Transverse colon (tissue), 4 donors: ENCODE measurements at regions not wholly inside any gene's neighbourhood (a gene's known extent, or its start where the extent isn't known, plus 50 kb on each side); places are given as distances from the start of the nearest gene placed in this dataset.

Source experiments
- DNase-seq: peaks from one replicate; pipeline ENCODE4 v3.0.0-alpha.2; 2019
- H3K27ac ChIP-seq, 4 donors: fragments of 200-600 bp; sonication (generic); 2 replicates each; pipeline ENCODE4 v1.5.1; 2016 to 2018; ENCODE audit warnings: inconsistent platforms in 4 of 4
- H3K27me3 ChIP-seq: fragments of 200-600 bp; sonication (generic); 2 replicates; pipeline ENCODE4 v1.5.1; 2017; ENCODE audit warnings: inconsistent platforms
- H3K36me3 ChIP-seq, 4 donors: fragments of 200-600 bp; sonication (generic); 2 replicates each; pipeline ENCODE4 v1.5.1; 2017 to 2019; ENCODE audit warnings: inconsistent platforms in 4 of 4
- H3K4me1 ChIP-seq, 4 donors: fragments of 200-600 bp; sonication (generic); 2 replicates each; pipeline ENCODE4 v1.5.1; 2017 to 2020; ENCODE audit warnings: inconsistent platforms in 4 of 4
- H3K4me3 ChIP-seq, 4 donors: fragments of 200-600 bp; sonication (generic); 1 replicate in 1 of 4; 2 replicates in 3 of 4; pipeline versions ENCODE4 v1.5.1 to v1.6.1; 2017 to 2019; ENCODE audit warnings: inconsistent platforms in 4 of 4
- H3K9me3 ChIP-seq, 2 donors: fragments of 200-600 bp; sonication (generic); 2 replicates each; pipeline ENCODE4 v1.5.1; 2017 to 2019; ENCODE audit warnings: inconsistent platforms in 2 of 2
- EP300 ChIP-seq: sonication (generic); formaldehyde crosslinking; IDR thresholded peaks from one replicate; pipeline ENCODE4 v1.6.1; 2017; ENCODE audit warnings: antibody characterized with exemption, low read depth
- POLR2A ChIP-seq: fragments of 450-650 bp; IDR thresholded peaks from one replicate; pipeline ENCODE4 v1.6.1; 2016; ENCODE audit warnings: antibody characterized with exemption, mild to moderate bottlenecking, moderate library complexity
- POLR2AphosphoS5 ChIP-seq, 3 donors: sonication (generic); formaldehyde crosslinking; IDR thresholded peaks; one replicate each; pipeline ENCODE4 v1.6.1; 2016; ENCODE audit warnings: antibody characterized with exemption in 3 of 3
- WGBS, 2 donors: methylation state at CpG; one replicate each; pipeline ENCODE4 v1.1.5; 2018; ENCODE audit warnings: low coverage in 1 of 2; 5-methylcytosine and 5-hydroxymethylcytosine counted together
- in situ Hi-C, 4 donors: fragments of 200-750 bp; cut with MboI; loops; one replicate each; pipeline versions ENCODE4 v1.15.0 to v1.15.1; 2017; ENCODE audit warnings: low sequenced_read_pairs in 3 of 4, low pct_ligation_motif_present in 1 of 4, low pct_unique_long_range_greater_than_20kb in 1 of 4
- intact Hi-C: fragments of 100-400 bp; cut with DNase I; formaldehyde crosslinking; loops from one replicate; pipeline ENCODE4 v1.15.1; 2023; ENCODE audit warnings: low total_unique reads
- TF ChIP-seq, protein P1 (sequence below), 5 experiments: fragments of 200-600 bp in 3 of 5; fragments of 450-650 bp in 2 of 5; sonication (generic) in 3 of 5; IDR thresholded peaks; 1 replicate in 2 of 5; 2 replicates in 3 of 5; pipeline ENCODE4 v1.5.1; 2016 to 2017; ENCODE audit warnings: antibody characterized with exemption in 5 of 5, inconsistent platforms in 3 of 5, mild to moderate bottlenecking in 2 of 5, moderate library complexity in 1 of 5

DNA sequence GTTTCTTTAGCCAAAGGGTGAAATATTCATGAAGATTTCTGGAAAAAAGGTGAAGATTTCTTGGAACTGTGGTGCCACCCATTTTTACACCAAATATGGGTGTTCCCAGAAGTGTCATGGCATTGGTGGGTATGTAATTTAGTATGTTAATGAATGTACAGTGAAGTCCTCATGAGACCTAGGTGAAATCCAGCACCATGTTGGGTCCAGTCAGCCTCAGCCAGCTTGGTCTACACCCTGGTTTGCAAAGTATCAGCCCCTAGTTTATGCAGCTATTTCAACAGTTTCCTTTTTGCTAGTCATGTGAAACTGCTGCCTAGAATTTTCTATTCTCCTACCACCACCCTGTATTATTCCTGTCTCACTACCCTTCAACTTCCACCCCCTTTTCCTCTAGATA lies 63.1 kb upstream of the CXADR start:
- H3K27me3 ChIP-seq, result no peaks in the 10 kb centered on the region
- peaks cover 0 to 15% (median 3%) of the 10 kb centered on the region in 4 donors for H3K4me1 ChIP-seq
- H3K9me3 ChIP-seq, result no peaks in the 10 kb centered on the region
- in situ Hi-C loops (no loop called here), intact Hi-C loops (no loop called here)
- H3K27ac ChIP-seq, result no peak overlapping the region
- H3K36me3 ChIP-seq, result no peaks in the 10 kb centered on the region
- H3K4me3 ChIP-seq, result no peak overlapping the region
- TF ChIP-seq, protein P1, sequence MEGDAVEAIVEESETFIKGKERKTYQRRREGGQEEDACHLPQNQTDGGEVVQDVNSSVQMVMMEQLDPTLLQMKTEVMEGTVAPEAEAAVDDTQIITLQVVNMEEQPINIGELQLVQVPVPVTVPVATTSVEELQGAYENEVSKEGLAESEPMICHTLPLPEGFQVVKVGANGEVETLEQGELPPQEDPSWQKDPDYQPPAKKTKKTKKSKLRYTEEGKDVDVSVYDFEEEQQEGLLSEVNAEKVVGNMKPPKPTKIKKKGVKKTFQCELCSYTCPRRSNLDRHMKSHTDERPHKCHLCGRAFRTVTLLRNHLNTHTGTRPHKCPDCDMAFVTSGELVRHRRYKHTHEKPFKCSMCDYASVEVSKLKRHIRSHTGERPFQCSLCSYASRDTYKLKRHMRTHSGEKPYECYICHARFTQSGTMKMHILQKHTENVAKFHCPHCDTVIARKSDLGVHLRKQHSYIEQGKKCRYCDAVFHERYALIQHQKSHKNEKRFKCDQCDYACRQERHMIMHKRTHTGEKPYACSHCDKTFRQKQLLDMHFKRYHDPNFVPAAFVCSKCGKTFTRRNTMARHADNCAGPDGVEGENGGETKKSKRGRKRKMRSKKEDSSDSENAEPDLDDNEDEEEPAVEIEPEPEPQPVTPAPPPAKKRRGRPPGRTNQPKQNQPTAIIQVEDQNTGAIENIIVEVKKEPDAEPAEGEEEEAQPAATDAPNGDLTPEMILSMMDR (IDR thresholded peaks at IDR 0.05), result no peak
- TF ChIP-seq POLR2AphosphoS5 (IDR thresholded peaks at IDR 0.05) (no peak), EP300 (no peak), POLR2A (no peak)
- DNase-seq, result no peak

DNA sequence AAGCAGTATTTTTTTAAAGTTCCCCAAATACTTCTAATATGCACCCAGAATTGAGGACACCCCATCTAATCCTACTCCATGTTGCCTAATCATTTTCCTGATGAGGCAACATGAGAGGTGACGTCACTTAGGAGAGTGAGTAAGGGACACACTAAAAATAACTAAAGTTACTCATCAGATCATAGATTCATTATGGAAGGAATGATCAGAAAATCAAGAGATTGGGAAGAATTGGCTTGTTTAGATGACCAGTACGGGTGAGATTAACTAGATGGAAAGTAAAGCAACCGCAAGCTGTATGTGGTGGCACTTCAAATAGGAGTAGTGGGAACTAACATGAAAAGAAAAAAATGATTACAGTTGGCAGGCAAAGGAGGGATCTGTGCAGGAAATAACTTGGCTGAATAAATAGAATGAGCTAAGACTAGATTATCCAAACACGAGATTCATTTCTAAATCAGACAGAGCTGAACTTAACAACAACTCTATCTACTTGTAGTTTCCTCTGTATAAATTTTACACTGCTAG lies 61.4 kb upstream of the CXADR start:
- H3K4me3 ChIP-seq, result no peak overlapping the region
- peaks cover 0 to 18% (median 4%) of the 10 kb centered on the region in 4 donors for H3K4me1 ChIP-seq
- no peak for TF ChIP-seq POLR2AphosphoS5 (IDR thresholded peaks at IDR 0.05)
- TF ChIP-seq POLR2A, result no peak
- no peak for TF ChIP-seq EP300
- TF ChIP-seq, protein P1 (IDR thresholded peaks at IDR 0.05), result no peak
- no peak overlapping the region for H3K27ac ChIP-seq
- no peaks in the 10 kb centered on the region for H3K27me3 ChIP-seq
- 20 to 35% methylated on average over 3 to 4 of the region's 4 CpGs for WGBS, 2 donors
- H3K36me3 ChIP-seq, result no peaks in the 10 kb centered on the region
- no peak for DNase-seq
- intact Hi-C loops (no loop called here), in situ Hi-C loops (no loop called here)
- H3K9me3 ChIP-seq, result no peaks in the 10 kb centered on the region

DNA sequence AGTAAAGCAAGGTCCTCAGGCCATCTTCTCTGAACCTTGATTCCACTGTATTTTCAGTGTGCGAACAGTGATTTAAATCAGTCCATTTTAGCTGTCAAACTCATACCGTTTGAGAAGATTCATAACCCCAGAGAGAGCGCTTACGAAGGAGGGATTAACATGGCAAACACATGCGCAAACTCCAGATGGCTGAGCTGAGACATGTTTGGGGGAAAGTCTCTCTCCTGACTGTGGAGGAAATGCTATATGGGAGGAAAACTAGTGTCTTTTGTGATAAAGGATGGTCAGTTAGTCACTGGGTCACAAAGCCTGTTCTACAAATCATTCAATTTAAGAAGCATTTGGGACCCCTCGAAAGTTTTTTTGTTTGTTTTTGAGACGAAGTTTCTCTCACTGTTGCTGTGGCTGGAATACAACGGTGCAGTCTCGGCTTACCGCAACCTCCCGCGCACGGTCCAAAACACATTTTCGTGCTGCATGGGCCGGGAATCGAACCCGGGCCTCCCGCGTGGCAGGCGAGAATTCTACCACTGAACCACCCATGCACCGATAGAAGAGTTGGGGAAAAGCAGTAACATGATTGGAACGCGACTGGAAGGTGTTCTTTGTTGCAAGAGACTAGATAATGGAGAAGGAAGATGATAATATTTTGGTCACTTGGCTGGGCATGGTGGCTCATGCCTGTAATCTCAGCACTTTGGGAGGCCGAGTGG lies 58.4 kb upstream of the CXADR start:
- no peak for DNase-seq
- no peaks in the 10 kb centered on the region for H3K9me3 ChIP-seq
- H3K27ac ChIP-seq, result no peak overlapping the region
- H3K4me1 ChIP-seq, result peaks cover 0 to 11% (median 4%) of the 10 kb centered on the region in 4 donors
- no peak overlapping the region for H3K4me3 ChIP-seq
- TF ChIP-seq POLR2AphosphoS5 (IDR thresholded peaks at IDR 0.05) (no peak), POLR2A (no peak), EP300 (no peak)
- TF ChIP-seq, protein P1 (IDR thresholded peaks at IDR 0.05), result no peak
- H3K27me3 ChIP-seq, result no peaks in the 10 kb centered on the region
- in situ Hi-C loops, result no loop called here
- 51 to 54% methylated on average over 7 to 24 of the region's 24 CpGs for WGBS, 2 donors
- intact Hi-C loops, result no loop called here
- H3K36me3 ChIP-seq, result no peaks in the 10 kb centered on the region

DNA sequence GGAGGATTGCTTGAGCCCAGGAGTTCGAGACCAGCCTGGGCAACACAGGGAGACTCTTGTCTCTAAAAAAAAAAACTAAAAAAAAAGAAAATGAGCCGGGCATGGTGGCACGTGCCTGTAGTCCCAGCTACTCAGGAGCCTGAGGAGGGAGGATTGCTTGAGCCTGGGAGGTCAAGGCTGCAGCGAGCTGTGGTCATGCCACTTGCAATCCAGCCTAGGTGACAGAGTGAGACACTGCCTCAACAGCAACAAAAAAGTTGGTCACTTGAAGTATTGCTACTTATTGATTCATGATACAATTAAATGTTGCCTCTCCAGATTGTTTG lies 57.9 kb upstream of the CXADR start:
- Histone ChIP-seq H3K27me3 (no peaks in the 10 kb centered on the region), H3K4me3 (no peak overlapping the region), H3K27ac (no peak overlapping the region), H3K9me3 (no peaks in the 10 kb centered on the region), H3K4me1 (peaks cover 0 to 11% (median 4%) of the 10 kb centered on the region in 4 donors), H3K36me3 (no peaks in the 10 kb centered on the region)
- DNase-seq, result no peak
- TF ChIP-seq, protein P1 (IDR thresholded peaks at IDR 0.05), result no peak
- no peak for TF ChIP-seq POLR2AphosphoS5 (IDR thresholded peaks at IDR 0.05)
- TF ChIP-seq POLR2A, result no peak
- no peak for TF ChIP-seq EP300
- in situ Hi-C loops (no loop called here), intact Hi-C loops (no loop called here)
- WGBS, 2 donors, result 70% methylated on average over 4 of the region's 4 CpGs; no CpG with 5 or more reads in 1 of the 2 donors
